ENCODE measurements at regions not wholly inside any gene's neighbourhood (a gene's known extent, or its start where the extent isn't known, plus 50 kb on each side); places are given as distances from the start of the nearest gene placed in this dataset.

GRCh38 chr6:129967427-129967826, 51.0 kb upstream of the L3MBTL3 start:
- DNase-seq: no peak

- DNase-seq: no peak
Measured at GRCh38 chr6:129966125-129966524, 52.3 kb upstream of the L3MBTL3 start.

- DNase-seq: no peak
Measured at GRCh38 chr6:129965096-129965495, 53.3 kb upstream of the L3MBTL3 start.

GRCh38 chr6:129959358-129959930, 58.9 kb upstream of the L3MBTL3 start:
- DNase-seq: no peak

- no peak for DNase-seq
Measured at GRCh38 chr6:129957941-129958898, 60.2 kb upstream of the L3MBTL3 start.

- DNase-seq: no peak
Measured at GRCh38 chr6:129955584-129955983, 62.8 kb upstream of the L3MBTL3 start.

GRCh38 chr6:129954749-129955431, 63.5 kb upstream of the L3MBTL3 start:
- DNase-seq: no peak

- DNase-seq: no peak
Measured at GRCh38 chr6:129947797-129948196, 70.6 kb upstream of the L3MBTL3 start.

GRCh38 chr6:129946439-129947140, 71.8 kb upstream of the L3MBTL3 start:
- no peak for DNase-seq

- no peak for DNase-seq
Measured at GRCh38 chr6:129943637-129944271, 74.6 kb upstream of the L3MBTL3 start.

GRCh38 chr6:129940454-129941195, 77.8 kb upstream of the L3MBTL3 start:
- no peak for DNase-seq

GRCh38 chr6:129938249-129939020, 77.3 kb upstream of the TMEM244 start:
- no peak for DNase-seq

GRCh38 chr6:129936329-129937165, 75.4 kb upstream of the TMEM244 start:
- peak; percentile 57 for DNase-seq

GRCh38 chr6:129932321-129932720, 71.2 kb upstream of the TMEM244 start:
- DNase-seq: no peak

- no peak for DNase-seq
Measured at GRCh38 chr6:129929433-129929832, 68.3 kb upstream of the TMEM244 start.

GRCh38 chr6:129923530-129924250, 62.6 kb upstream of the TMEM244 start:
- no peak for DNase-seq

- no peak for DNase-seq
Measured at GRCh38 chr6:129921169-129921817, 60.2 kb upstream of the TMEM244 start.

- DNase-seq: no peak
Measured at GRCh38 chr6:129920103-129920798, 59.1 kb upstream of the TMEM244 start.

All from CD4-positive, alpha-beta T cell treated with Interleukin-10 for 1 hour (primary cell).